Prostate gland (tissue), 2 donors: ENCODE measurements at regions not wholly inside any gene's neighbourhood (a gene's known extent, or its start where the extent isn't known, plus 50 kb on each side); places are given as distances from the start of the nearest gene placed in this dataset.

Experiments used
- POLR2A ChIP-seq: fragments of 450-650 bp; IDR thresholded peaks from one replicate; pipeline ENCODE4 v1.6.1; 2016; ENCODE audit warnings: antibody characterized with exemption, mild to moderate bottlenecking
- TF ChIP-seq, protein P1 (sequence below), 4 experiments: fragments of 200-600 bp in 2 of 4; fragments of 450-650 bp in 2 of 4; sonication (generic) in 2 of 4; IDR thresholded peaks; 1 replicate in 3 of 4; 2 replicates in 1 of 4; pipeline ENCODE4 v1.5.1; 2016 to 2019; ENCODE audit warnings: antibody characterized with exemption in 4 of 4, mild to moderate bottlenecking in 2 of 4, moderate library complexity in 2 of 4

GRCh38 chr1:30277415-30277814 is 446.0 kb downstream of the MATN1 start:
- TF ChIP-seq, protein P1, sequence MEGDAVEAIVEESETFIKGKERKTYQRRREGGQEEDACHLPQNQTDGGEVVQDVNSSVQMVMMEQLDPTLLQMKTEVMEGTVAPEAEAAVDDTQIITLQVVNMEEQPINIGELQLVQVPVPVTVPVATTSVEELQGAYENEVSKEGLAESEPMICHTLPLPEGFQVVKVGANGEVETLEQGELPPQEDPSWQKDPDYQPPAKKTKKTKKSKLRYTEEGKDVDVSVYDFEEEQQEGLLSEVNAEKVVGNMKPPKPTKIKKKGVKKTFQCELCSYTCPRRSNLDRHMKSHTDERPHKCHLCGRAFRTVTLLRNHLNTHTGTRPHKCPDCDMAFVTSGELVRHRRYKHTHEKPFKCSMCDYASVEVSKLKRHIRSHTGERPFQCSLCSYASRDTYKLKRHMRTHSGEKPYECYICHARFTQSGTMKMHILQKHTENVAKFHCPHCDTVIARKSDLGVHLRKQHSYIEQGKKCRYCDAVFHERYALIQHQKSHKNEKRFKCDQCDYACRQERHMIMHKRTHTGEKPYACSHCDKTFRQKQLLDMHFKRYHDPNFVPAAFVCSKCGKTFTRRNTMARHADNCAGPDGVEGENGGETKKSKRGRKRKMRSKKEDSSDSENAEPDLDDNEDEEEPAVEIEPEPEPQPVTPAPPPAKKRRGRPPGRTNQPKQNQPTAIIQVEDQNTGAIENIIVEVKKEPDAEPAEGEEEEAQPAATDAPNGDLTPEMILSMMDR (IDR thresholded peaks at IDR 0.05) = no peak
- TF ChIP-seq POLR2A = no peak
